D721Med (cell line): ENCODE measurements at regions not wholly inside any gene's neighbourhood (a gene's known extent, or its start where the extent isn't known, plus 50 kb on each side); places are given as distances from the start of the nearest gene placed in this dataset.
"Not testable (repeated sequence)": the region's sequence is repeated elsewhere in the genome, so short reads cannot be mapped to it uniquely, and the experiment has no call there.

ENCODE experiments used
- DNase-seq: peaks from one replicate; pipeline ENCODE4 v3.0.0; 2011; ENCODE audit warnings: low spot score; ENCODE audit not compliant: insufficient read length
- FAIRE-seq: peaks from 2 replicates; lab custom pipeline; 2011; peaks lifted over from hg19 to GRCh38; lab: Jason Lieb, UNC
- CTCF ChIP-seq: IDR thresholded peaks from 2 replicates; pipeline ENCODE4 v1.5.1; 2012; ENCODE audit warnings: mild to moderate bottlenecking, control low read depth; ENCODE audit not compliant: insufficient read depth; ENCODE audit errors: missing control alignments

- FAIRE-seq (no peak), DNase-seq (no peak)
Observed at GRCh38 chr2:75892490-75892889, 181.8 kb upstream of the GCFC2 start.

GRCh38 chr2:75882530-75882929, 171.8 kb upstream of the GCFC2 start:
- no peak for DNase-seq
- no peak for TF ChIP-seq CTCF
- no peak for FAIRE-seq

More at GRCh38 chr2:75892490-75892889, 181.8 kb upstream of the GCFC2 start:
- TF ChIP-seq CTCF, result no peak

- DNase-seq, FAIRE-seq: not testable (repeated sequence)
Observed at GRCh38 chr2:75875606-75876005, 164.9 kb upstream of the GCFC2 start.

- DNase-seq, FAIRE-seq: not testable (repeated sequence)
Observed at GRCh38 chr2:75871762-75872614, 161.3 kb upstream of the GCFC2 start.

DNA sequence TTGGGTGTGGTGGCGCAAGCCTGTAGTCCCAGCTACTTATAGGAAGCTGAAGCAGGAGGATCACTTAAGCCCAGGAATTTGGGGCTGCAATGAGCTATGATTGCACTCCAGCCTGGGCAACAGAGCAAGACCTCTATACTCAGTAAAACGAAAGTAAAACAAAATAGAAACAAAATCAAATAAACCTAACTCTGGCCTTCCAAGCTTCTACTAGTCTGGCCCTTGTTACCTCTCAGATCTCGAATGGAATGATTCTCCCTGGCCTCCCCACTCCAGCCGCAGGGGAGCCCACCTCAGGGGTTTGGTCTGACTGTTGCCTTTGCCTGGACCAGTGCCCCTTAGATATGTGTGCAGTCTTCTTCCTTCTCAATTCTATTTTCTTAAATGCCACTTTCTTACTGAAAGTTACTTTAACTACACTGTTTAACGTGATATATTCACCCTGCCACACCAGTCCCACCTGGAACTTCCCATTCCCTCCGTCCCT, 160.0 kb upstream of the GCFC2 start:
- DNase-seq (no peak), FAIRE-seq (no peak)
- no peak for TF ChIP-seq CTCF

- TF ChIP-seq CTCF, result no peak
- FAIRE-seq, result no peak
- DNase-seq, result no peak
Observed at GRCh38 chr2:75870133-75870532, 159.4 kb upstream of the GCFC2 start.

DNA sequence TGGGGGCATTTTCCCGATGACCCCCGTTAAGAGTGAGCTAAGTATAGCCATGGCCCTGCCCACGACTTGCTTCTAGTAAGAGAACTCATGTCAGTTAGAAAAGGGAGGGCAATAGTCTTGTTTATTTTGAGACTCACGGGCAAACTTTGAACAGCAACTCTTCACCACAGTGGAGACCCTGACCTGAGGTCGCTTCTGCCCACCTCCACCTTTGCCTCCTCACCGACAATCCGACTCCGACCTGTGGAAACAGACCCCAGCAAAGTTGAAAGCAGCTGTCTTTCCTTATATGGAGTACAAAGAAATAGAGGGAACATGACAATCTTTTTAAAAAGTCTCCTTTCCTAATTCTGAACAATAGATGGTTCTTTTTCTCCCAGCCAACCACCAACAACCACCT, 155.0 kb upstream of the GCFC2 start:
- DNase-seq (no peak), FAIRE-seq (no peak)
- no peak for TF ChIP-seq CTCF

- DNase-seq (no peak), FAIRE-seq (no peak)
- no peak for TF ChIP-seq CTCF
Observed at GRCh38 chr2:75865083-75865482, 154.4 kb upstream of the GCFC2 start.
